SK-N-SH treated with all-trans-retinoic acid at 6 μM for 48 hours (cell line): ENCODE measurements at regions not wholly inside any gene's neighbourhood (a gene's known extent, or its start where the extent isn't known, plus 50 kb on each side); places are given as distances from the start of the nearest gene placed in this dataset.
"Not testable (repeated sequence)": the region's sequence is repeated elsewhere in the genome, so short reads cannot be mapped to it uniquely, and the experiment has no call there.

Experiments used
- ATAC-seq: fragments of 200-7000 bp; cut with Tn5 transposase; 3 replicates; pipeline ENCODE4 v1.9.1; 2020; ENCODE audit warnings: mild to moderate bottlenecking, moderate library complexity
- ARNTL ChIP-seq: fragments of 450-650 bp; formaldehyde crosslinking; IDR thresholded peaks from 2 replicates; pipeline ENCODE4 v1.5.0; 2020; ENCODE audit warnings: low read depth, mild to moderate bottlenecking, moderate library complexity, borderline replicate concordance
- BACH2 ChIP-seq: fragments of 250-450 bp; sonication (Bioruptor Pico); IDR thresholded peaks from 2 replicates; pipeline ENCODE4 v1.9.0; 2021; ENCODE audit warnings: mild to moderate bottlenecking, borderline replicate concordance
- CREB5 ChIP-seq: fragments of 250-450 bp; sonication (Bioruptor Pico); IDR thresholded peaks from 2 replicates; pipeline ENCODE4 v1.5.1; 2020; ENCODE audit warnings: low read depth, mild to moderate bottlenecking, moderate library complexity
- CSDC2 ChIP-seq: fragments of 250-450 bp; sonication (Bioruptor Pico); IDR thresholded peaks from 2 replicates; pipeline ENCODE4 v1.5.0; 2020; ENCODE audit warnings: mild to moderate bottlenecking, moderate library complexity
- ESRRG ChIP-seq: fragments of 250-450 bp; sonication (Bioruptor Pico); IDR thresholded peaks from 2 replicates; pipeline ENCODE4 v1.6.1; 2021; ENCODE audit warnings: mild to moderate bottlenecking
- GLIS3 ChIP-seq: fragments of 250-450 bp; sonication (Bioruptor Pico); IDR thresholded peaks from 2 replicates; pipeline ENCODE4 v1.5.0; 2020; ENCODE audit warnings: mild to moderate bottlenecking, moderate library complexity
- ISL1 ChIP-seq: fragments of 250-450 bp; sonication (Bioruptor Pico); IDR thresholded peaks from 2 replicates; pipeline ENCODE4 v2.1.2; 2022; ENCODE audit warnings: mild to moderate bottlenecking, moderate library complexity
- OSR1 ChIP-seq: fragments of 250-450 bp; sonication (Bioruptor Pico); IDR thresholded peaks from 2 replicates; pipeline ENCODE4 v1.8.0; 2022; ENCODE audit warnings: moderate library complexity, mild to moderate bottlenecking, inconsistent platforms
- POU6F1 ChIP-seq: fragments of 250-450 bp; sonication (Bioruptor Pico); IDR thresholded peaks from 2 replicates; pipeline ENCODE4 v1.8.0; 2021; ENCODE audit warnings: low read depth, mild to moderate bottlenecking, moderate library complexity, borderline replicate concordance
- PPARA ChIP-seq: fragments of 250-450 bp; sonication (Bioruptor Pico); IDR thresholded peaks from 2 replicates; pipeline ENCODE4 v1.5.0; 2020; ENCODE audit warnings: mild to moderate bottlenecking, borderline replicate concordance
- RARB ChIP-seq: fragments of 250-450 bp; sonication (Bioruptor Pico); IDR thresholded peaks from 2 replicates; pipeline ENCODE4 v1.8.0; 2021; ENCODE audit warnings: mild to moderate bottlenecking, moderate library complexity
- SNAI2 ChIP-seq: fragments of 250-450 bp; sonication (Bioruptor Pico); IDR thresholded peaks from 2 replicates; pipeline ENCODE4 v1.5.0; 2020; ENCODE audit warnings: mild to moderate bottlenecking, moderate library complexity
- TCF4 ChIP-seq: fragments of 250-450 bp; sonication (Bioruptor Pico); IDR thresholded peaks from 2 replicates; pipeline ENCODE4 v1.8.0; 2021; ENCODE audit warnings: mild to moderate bottlenecking, moderate library complexity, borderline replicate concordance
- TOX ChIP-seq: fragments of 250-450 bp; sonication (Bioruptor Pico); IDR thresholded peaks from 2 replicates; pipeline ENCODE4 v1.8.0; 2021; ENCODE audit warnings: mild to moderate bottlenecking, moderate library complexity, borderline replicate concordance
- ZC3H10 ChIP-seq: fragments of 250-450 bp; sonication (Bioruptor Pico); IDR thresholded peaks from 2 replicates; pipeline ENCODE4 v1.5.1; 2021; ENCODE audit warnings: mild to moderate bottlenecking, moderate library complexity
- ZFP30 ChIP-seq: fragments of 450-650 bp; formaldehyde crosslinking; IDR thresholded peaks from 2 replicates; pipeline ENCODE4 v1.5.0; 2022; ENCODE audit warnings: mild to moderate bottlenecking, moderate library complexity
- ZNF565 ChIP-seq: fragments of 450-650 bp; formaldehyde crosslinking; conservative IDR thresholded peaks from 2 replicates; pipeline ENCODE4 v1.5.0; 2020; ENCODE audit warnings: low read depth, mild to moderate bottlenecking, moderate library complexity
- ZNF8 ChIP-seq: fragments of 450-650 bp; formaldehyde crosslinking; IDR thresholded peaks from 2 replicates; pipeline ENCODE4 v1.5.0; 2020; ENCODE audit warnings: mild to moderate bottlenecking, moderate library complexity
- TF ChIP-seq, protein P1 (sequence below): fragments of 250-450 bp; sonication (Bioruptor Pico); IDR thresholded peaks from 2 replicates; pipeline ENCODE4 v1.8.0; 2020; ENCODE audit warnings: mild to moderate bottlenecking, moderate library complexity, borderline replicate concordance
- TF ChIP-seq, protein P2 (sequence below): fragments of 250-450 bp; sonication (Bioruptor Pico); IDR thresholded peaks from 2 replicates; pipeline ENCODE4 v1.5.1; 2021; ENCODE audit warnings: mild to moderate bottlenecking, moderate library complexity

DNA sequence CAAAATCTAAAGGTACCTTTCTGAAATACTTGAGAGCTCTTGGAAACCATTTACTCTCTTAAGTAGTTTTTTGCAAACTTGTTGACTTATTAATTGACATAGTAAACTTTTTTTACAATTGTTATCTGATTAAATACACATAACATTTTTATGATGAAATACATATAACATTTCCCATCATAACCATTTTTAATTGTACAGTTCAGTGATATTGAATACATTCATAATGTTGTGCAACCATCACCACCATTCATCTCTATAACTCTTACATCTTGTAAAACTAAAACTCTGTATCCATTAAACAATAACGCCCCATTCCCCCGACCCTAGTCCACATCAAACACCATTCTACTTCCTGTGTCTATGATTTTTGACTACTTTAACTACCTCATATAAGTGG is 95.7 kb upstream of the ZNF648 start (continued):
- TF ChIP-seq CREB5, result no peak
- TF ChIP-seq ESRRG, result no peak
- no peak for TF ChIP-seq ZNF8 (CRISPR knock-in tag)
- no peak for TF ChIP-seq PPARA (CRISPR knock-in tag)
- TF ChIP-seq ZC3H10, result no peak
- TF ChIP-seq SNAI2 (CRISPR knock-in tag), result no peak

GRCh38 chr1:182154425-182154824 is 92.9 kb upstream of the ZNF648 start:
- not testable (repeated sequence) for ATAC-seq

DNA sequence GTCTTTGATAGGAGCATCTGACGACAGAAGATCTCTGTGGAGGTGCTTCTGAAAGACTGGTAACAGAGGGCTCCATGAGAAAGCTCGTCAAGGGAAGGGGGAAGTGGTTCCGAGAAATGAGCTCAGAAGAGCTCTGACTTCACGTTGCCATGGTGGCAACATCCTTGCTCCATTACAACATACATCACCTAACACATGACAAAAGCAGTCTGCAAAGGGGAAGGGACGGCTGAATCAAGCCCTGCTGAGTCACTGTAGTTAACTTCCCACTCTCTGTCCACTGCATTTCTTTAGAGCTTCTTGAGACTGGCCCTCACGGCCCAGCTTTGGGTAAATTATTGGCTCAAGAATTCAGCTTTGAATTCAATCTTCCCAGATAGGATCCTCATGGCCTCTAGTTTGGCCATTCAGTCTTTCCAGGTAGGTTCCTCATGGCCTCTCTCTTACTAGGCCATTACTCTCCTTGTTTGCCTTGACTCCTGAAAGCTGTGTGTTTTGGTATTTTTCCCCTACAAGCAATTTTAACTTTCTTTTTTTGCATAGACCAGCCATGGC is 88.0 kb upstream of the ZNF648 start:
- ATAC-seq, result no peak
- TF ChIP-seq, protein P1, sequence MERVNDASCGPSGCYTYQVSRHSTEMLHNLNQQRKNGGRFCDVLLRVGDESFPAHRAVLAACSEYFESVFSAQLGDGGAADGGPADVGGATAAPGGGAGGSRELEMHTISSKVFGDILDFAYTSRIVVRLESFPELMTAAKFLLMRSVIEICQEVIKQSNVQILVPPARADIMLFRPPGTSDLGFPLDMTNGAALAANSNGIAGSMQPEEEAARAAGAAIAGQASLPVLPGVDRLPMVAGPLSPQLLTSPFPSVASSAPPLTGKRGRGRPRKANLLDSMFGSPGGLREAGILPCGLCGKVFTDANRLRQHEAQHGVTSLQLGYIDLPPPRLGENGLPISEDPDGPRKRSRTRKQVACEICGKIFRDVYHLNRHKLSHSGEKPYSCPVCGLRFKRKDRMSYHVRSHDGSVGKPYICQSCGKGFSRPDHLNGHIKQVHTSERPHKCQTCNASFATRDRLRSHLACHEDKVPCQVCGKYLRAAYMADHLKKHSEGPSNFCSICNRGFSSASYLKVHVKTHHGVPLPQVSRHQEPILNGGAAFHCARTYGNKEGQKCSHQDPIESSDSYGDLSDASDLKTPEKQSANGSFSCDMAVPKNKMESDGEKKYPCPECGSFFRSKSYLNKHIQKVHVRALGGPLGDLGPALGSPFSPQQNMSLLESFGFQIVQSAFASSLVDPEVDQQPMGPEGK (CRISPR knock-in tag), result no peak
- TF ChIP-seq ZC3H10, result no peak
- TF ChIP-seq POU6F1 (CRISPR knock-in tag), result no peak
- no peak for TF ChIP-seq ZNF8 (CRISPR knock-in tag)
- no peak for TF ChIP-seq GLIS3 (CRISPR knock-in tag)
- no peak for TF ChIP-seq RARB (CRISPR knock-in tag)
- no peak for TF ChIP-seq BACH2 (CRISPR knock-in tag)
- TF ChIP-seq ARNTL (CRISPR knock-in tag), result no peak
- TF ChIP-seq, protein P2, sequence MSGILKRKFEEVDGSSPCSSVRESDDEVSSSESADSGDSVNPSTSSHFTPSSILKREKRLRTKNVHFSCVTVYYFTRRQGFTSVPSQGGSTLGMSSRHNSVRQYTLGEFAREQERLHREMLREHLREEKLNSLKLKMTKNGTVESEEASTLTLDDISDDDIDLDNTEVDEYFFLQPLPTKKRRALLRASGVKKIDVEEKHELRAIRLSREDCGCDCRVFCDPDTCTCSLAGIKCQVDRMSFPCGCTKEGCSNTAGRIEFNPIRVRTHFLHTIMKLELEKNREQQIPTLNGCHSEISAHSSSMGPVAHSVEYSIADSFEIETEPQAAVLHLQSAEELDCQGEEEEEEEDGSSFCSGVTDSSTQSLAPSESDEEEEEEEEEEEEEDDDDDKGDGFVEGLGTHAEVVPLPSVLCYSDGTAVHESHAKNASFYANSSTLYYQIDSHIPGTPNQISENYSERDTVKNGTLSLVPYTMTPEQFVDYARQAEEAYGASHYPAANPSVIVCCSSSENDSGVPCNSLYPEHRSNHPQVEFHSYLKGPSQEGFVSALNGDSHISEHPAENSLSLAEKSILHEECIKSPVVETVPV (CRISPR knock-in tag), result no peak
- TF ChIP-seq ZFP30 (CRISPR knock-in tag), result no peak
- no peak for TF ChIP-seq TCF4 (CRISPR knock-in tag)
- TF ChIP-seq ISL1 (CRISPR knock-in tag), result no peak
- TF ChIP-seq ZNF565 (CRISPR knock-in tag), result no peak
- TF ChIP-seq ESRRG, result no peak
- no peak for TF ChIP-seq OSR1
- TF ChIP-seq CSDC2 (CRISPR knock-in tag), result no peak
- TF ChIP-seq SNAI2 (CRISPR knock-in tag), result no peak
- no peak for TF ChIP-seq TOX

DNA sequence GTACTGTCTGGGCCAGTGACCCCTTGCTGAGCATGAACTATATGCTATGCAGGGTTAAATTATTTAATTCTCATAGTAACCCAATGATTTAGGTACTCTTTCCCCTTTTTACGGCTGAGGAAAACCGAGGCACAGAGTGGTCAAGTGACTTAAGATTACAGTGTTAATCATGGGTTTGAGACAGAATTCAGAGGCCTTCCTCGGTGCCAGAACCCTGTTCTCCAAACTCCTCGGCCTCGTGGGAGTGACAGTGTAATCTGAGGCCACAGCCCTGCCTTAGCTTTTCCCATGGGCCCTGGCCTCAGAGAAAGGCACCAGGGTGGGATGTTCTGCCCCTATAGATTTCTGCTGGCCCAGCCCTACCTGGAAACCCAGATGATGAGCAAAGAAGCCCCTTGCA is 86.4 kb upstream of the ZNF648 start:
- TF ChIP-seq, protein P2 (CRISPR knock-in tag), result no peak
- no peak for ATAC-seq
